ENCODE measurements at regions not wholly inside any gene's neighbourhood (a gene's known extent, or its start where the extent isn't known, plus 50 kb on each side); places are given as distances from the start of the nearest gene placed in this dataset.

DNA sequence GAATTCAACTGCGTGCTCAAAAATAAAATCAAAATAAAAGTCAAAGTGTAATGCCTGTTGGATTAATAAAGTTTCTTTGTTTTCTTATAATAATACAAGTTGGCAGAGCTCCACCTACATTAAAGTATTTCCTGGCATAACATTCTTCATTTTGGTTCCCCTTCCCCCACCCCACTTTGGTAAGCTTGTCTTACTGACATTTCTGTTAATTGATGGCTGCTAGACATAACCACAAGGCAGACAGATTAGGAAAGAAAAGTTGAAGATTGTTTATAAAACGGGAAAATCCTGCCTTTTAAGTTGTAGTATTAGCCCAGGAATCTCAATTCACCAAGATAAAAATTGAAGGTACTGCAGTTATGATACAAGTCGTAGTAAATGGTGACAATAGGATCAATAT lies 246.5 kb upstream of the RPS6KA3 start:
- TF ChIP-seq, protein P1, sequence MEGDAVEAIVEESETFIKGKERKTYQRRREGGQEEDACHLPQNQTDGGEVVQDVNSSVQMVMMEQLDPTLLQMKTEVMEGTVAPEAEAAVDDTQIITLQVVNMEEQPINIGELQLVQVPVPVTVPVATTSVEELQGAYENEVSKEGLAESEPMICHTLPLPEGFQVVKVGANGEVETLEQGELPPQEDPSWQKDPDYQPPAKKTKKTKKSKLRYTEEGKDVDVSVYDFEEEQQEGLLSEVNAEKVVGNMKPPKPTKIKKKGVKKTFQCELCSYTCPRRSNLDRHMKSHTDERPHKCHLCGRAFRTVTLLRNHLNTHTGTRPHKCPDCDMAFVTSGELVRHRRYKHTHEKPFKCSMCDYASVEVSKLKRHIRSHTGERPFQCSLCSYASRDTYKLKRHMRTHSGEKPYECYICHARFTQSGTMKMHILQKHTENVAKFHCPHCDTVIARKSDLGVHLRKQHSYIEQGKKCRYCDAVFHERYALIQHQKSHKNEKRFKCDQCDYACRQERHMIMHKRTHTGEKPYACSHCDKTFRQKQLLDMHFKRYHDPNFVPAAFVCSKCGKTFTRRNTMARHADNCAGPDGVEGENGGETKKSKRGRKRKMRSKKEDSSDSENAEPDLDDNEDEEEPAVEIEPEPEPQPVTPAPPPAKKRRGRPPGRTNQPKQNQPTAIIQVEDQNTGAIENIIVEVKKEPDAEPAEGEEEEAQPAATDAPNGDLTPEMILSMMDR (IDR thresholded peaks at IDR 0.05) = no peak
- Histone ChIP-seq H3K9me3 (no peaks in the 10 kb centered on the region), H3K27me3 (peaks cover 0 to 14% (median 0%) of the 10 kb centered on the region in 4 donors), H3K27ac (no peak overlapping the region), H3K36me3 (no peaks in the 10 kb centered on the region), H3K4me3 (no peak overlapping the region), H3K4me1 (no peaks in the 10 kb centered on the region)
- FAIRE-seq = no peak
- ATAC-seq = no peak
- DNase-seq = no peak
- intact Hi-C loops (cut with DNase I) = no loop called here
- WGBS, 2 donors = 36 to 48% methylated on average over 3 of the region's 3 CpGs

DNA sequence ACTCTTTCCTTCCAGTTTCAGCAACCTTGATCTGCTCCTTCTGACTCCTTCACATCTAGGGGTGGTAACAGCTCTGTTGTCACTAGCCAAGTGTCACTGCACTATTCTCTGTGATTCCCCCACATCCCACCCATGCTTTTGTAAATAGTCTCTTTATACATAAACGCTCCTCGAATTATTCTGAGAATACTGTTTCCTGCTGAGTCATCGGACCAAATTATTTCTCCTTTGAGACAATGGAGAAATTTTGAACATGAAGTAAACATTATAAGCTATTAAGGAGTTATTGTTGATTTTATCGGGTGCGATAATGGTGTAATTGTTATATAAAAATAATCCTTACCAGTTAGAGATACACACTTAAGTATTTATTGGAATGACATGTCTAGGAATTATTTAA lies 245.1 kb upstream of the RPS6KA3 start:
- 80% methylated on average over 5 of the region's 5 CpGs for WGBS, 2 donors
- no peak for DNase-seq
- H3K4me1 ChIP-seq = no peaks in the 10 kb centered on the region
- no peaks in the 10 kb centered on the region for H3K9me3 ChIP-seq
- peaks cover 0 to 18% (median 0%) of the 10 kb centered on the region in 4 donors for H3K27me3 ChIP-seq
- H3K27ac ChIP-seq = no peak overlapping the region
- no peak overlapping the region for H3K4me3 ChIP-seq
- FAIRE-seq = no peak
- no peaks in the 10 kb centered on the region for H3K36me3 ChIP-seq
- TF ChIP-seq, protein P1 (IDR thresholded peaks at IDR 0.05) = no peak
- intact Hi-C loops (cut with DNase I) = no loop called here
- no peak for ATAC-seq

DNA sequence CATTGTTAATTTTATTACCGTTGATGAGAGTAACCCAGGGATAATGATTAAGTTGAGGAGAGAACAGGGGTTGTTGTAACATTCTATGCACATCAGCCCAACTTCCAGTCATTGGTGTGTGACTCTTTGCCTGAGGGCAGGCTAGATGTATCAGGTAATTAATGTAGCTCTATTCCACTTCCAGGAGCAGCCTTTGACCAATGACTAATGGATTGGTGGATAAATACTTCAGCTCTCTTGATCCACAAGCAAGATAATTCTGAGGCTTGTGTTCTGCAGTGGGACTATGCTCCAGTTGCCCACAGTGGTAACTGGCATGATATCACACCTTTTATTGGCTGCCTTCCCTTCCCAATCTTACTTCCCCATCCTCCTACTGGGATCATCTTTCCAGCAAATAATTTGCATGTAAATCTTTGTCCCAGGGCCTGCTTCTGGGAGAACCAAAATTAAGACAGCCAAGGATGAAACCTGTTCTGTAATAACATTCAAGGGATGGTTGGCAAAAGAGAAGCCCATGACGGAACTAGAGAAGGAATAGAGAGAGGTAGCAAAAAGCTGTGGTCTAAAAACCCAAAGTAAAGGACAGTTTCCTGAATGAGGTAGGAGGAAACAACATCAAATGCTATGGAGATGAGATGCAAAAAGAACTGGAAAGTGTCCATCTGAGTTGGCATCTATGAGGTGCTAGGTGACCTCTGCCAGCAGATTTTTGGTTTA lies 241.4 kb upstream of the RPS6KA3 start:
- TF ChIP-seq, protein P1 (IDR thresholded peaks at IDR 0.05) = no peak
- Histone ChIP-seq H3K36me3 (no peaks in the 10 kb centered on the region), H3K27ac (no peak overlapping the region), H3K9me3 (no peaks in the 10 kb centered on the region), H3K4me1 (no peaks in the 10 kb centered on the region), H3K4me3 (no peak overlapping the region), H3K27me3 (peaks cover 0 to 30% (median 0%) of the 10 kb centered on the region in 4 donors)
- intact Hi-C loops (cut with DNase I) = no loop called here
- ATAC-seq (no peak), DNase-seq (no peak), FAIRE-seq (no peak)
- 75 to 83% methylated on average over 2 of the region's 2 CpGs for WGBS, 2 donors

DNA sequence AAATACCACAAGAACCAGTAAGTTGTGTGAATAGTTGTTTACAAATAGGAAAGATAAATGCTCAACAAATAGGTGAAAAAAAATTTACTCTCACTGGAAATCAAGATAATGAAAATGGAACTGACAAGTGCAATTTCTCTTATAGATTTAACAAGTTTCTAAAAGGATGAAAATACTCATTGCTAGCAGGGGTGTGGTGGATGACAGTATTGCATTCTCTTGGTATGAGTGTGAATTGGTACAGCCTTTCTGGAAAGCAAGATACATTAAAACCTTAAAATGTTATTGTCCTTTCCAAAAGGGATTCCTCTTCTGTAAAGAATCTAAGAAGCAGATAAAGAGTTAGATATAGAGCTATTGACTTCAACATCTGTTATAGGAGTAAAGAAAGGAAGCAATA lies 240.0 kb upstream of the RPS6KA3 start:
- Histone ChIP-seq H3K36me3 (no peaks in the 10 kb centered on the region), H3K9me3 (no peaks in the 10 kb centered on the region), H3K27ac (no peak overlapping the region), H3K4me3 (no peak overlapping the region), H3K4me1 (no peaks in the 10 kb centered on the region), H3K27me3 (peaks cover 0 to 29% (median 0%) of the 10 kb centered on the region in 4 donors)
- no peak for FAIRE-seq
- DNase-seq = no peak
- intact Hi-C loops (cut with DNase I) = no loop called here
- ATAC-seq = no peak
- TF ChIP-seq, protein P1 (IDR thresholded peaks at IDR 0.05) = no peak

DNA sequence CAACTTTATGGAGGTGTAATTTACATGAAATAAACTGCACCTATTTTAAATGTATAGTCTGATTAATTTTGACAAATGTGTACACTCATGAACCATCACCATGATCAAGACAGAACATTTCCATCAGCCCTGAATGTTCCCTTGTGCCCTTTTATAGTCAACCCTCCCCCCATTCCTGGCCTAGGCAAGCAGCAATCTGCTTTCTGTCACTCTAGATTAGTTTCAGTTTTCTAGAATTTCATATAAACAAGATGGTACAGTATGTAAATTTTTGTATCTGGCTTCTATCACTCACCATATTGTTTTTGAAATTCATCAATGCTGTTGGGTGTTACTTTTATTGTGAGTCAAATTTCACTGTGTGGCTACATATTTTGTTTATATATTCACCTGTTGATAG lies 234.2 kb upstream of the RPS6KA3 start:
- ATAC-seq = no peak
- FAIRE-seq = no peak

More for the DNA sequence above, 234.2 kb upstream of the RPS6KA3 start:
- H3K27me3 ChIP-seq = peaks cover 0 to 12% (median 0%) of the 10 kb centered on the region in 4 donors
- H3K9me3 ChIP-seq = no peaks in the 10 kb centered on the region
- no peaks in the 10 kb centered on the region for H3K4me1 ChIP-seq
- H3K36me3 ChIP-seq = no peaks in the 10 kb centered on the region
- intact Hi-C loops (cut with DNase I) = no loop called here
- TF ChIP-seq, protein P1 (IDR thresholded peaks at IDR 0.05) = no peak
- H3K27ac ChIP-seq = no peak overlapping the region
- H3K4me3 ChIP-seq = no peak overlapping the region
- DNase-seq = no peak
